ENCODE measurements at regions not wholly inside any gene's neighbourhood (a gene's known extent, or its start where the extent isn't known, plus 50 kb on each side); places are given as distances from the start of the nearest gene placed in this dataset.
"Not testable (repeated sequence)": the region's sequence is repeated elsewhere in the genome, so short reads cannot be mapped to it uniquely, and the experiment has no call there.

DNA sequence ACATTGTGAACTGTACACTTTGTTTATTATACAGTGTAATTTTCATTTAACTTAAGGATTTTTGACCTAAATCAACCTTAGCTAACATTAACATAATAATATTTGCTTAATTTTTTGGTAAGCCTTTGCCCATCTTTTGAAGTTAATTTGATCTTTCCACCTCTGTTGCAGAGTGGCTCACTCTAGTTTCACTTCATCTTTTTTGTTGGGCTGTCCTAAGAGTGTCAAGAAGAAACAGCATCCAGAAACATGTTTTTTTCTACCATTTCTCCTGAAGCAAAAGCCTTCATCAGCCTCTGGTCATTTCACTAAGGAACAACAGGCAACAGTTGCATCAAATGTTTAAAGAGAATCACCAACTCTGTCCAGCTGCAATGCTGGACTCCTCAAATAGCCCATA lies 824.7 kb downstream of the REEP3 start:
- Histone ChIP-seq H3K9me3 (no peaks in the 10 kb centered on the region), H3K4me3 (no peak overlapping the region), H3K4me1 (no peaks in the 10 kb centered on the region), H3K27ac (no peak overlapping the region), H3K36me3 (no peaks in the 10 kb centered on the region), H3K27me3 (no peaks in the 10 kb centered on the region)
- no peak for DNase-seq
- TF ChIP-seq POLR2A (IDR thresholded peaks at IDR 0.05) (no peak), CTCF (IDR thresholded peaks at IDR 0.05) (no peak)

- Histone ChIP-seq H3K9me3 (no peaks in the 10 kb centered on the region), H3K4me3 (no peak overlapping the region), H3K27me3 (no peaks in the 10 kb centered on the region), H3K4me1 (no peaks in the 10 kb centered on the region), H3K27ac (no peak overlapping the region), H3K36me3 (no peaks in the 10 kb centered on the region)
- DNase-seq = no peak
- no peak for TF ChIP-seq CTCF (IDR thresholded peaks at IDR 0.05)
- no peak for TF ChIP-seq POLR2A (IDR thresholded peaks at IDR 0.05)
Observed at GRCh38 chr10:64346389-64346788, 825.2 kb downstream of the REEP3 start.

DNA sequence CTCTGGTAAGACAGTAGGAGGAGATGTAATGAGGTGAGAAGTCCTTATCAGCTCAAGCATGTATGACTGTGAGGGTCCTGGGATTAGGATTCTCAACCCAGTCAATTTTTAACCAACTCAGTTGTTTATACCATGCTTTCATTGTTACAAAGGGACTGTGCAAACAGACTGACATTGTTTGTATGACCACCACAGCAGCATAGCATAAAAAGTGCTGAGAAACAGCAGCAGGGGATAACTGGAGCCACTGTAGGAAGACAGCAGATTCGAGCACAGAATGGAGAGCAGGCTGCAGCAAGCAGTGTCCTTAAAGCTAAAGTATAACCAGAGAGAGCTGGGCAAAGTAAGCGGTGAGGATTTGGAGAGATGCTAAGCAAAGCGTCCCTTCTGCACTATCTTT lies 829.5 kb downstream of the REEP3 start:
- H3K4me3 ChIP-seq = no peak overlapping the region
- no peak for DNase-seq
- H3K36me3 ChIP-seq = no peaks in the 10 kb centered on the region
- no peak overlapping the region for H3K27ac ChIP-seq
- no peaks in the 10 kb centered on the region for H3K4me1 ChIP-seq
- no peaks in the 10 kb centered on the region for H3K27me3 ChIP-seq
- no peak for TF ChIP-seq POLR2A (IDR thresholded peaks at IDR 0.05)
- TF ChIP-seq CTCF (IDR thresholded peaks at IDR 0.05) = no peak
- no peaks in the 10 kb centered on the region for H3K9me3 ChIP-seq

GRCh38 chr10:64358907-64359306 lies 837.7 kb downstream of the REEP3 start:
- Histone ChIP-seq H3K4me1 (no peaks in the 10 kb centered on the region), H3K27me3 (no peaks in the 10 kb centered on the region), H3K4me3 (no peak overlapping the region), H3K27ac (no peak overlapping the region), H3K36me3 (no peaks in the 10 kb centered on the region), H3K9me3 (no peaks in the 10 kb centered on the region)
- DNase-seq = no peak
- TF ChIP-seq CTCF (IDR thresholded peaks at IDR 0.05) = no peak
- no peak for TF ChIP-seq POLR2A (IDR thresholded peaks at IDR 0.05)

- H3K36me3 ChIP-seq, H3K4me3 ChIP-seq, H3K27ac ChIP-seq, H3K4me1 ChIP-seq, DNase-seq, H3K27me3 ChIP-seq, H3K9me3 ChIP-seq: not testable (repeated sequence)
Observed at GRCh38 chr10:64360240-64360639, 839.0 kb downstream of the REEP3 start.

- no peaks in the 10 kb centered on the region for H3K27me3 ChIP-seq
- no peaks in the 10 kb centered on the region for H3K4me1 ChIP-seq
- no peaks in the 10 kb centered on the region for H3K9me3 ChIP-seq
- H3K4me3 ChIP-seq = no peak overlapping the region
- TF ChIP-seq POLR2A (IDR thresholded peaks at IDR 0.05) (no peak), CTCF (IDR thresholded peaks at IDR 0.05) (no peak)
- H3K27ac ChIP-seq = no peak overlapping the region
- DNase-seq = no peak
- no peaks in the 10 kb centered on the region for H3K36me3 ChIP-seq
Observed at GRCh38 chr10:64363687-64364086, 842.5 kb downstream of the REEP3 start.

Data from Peyer's patch (tissue), 4 donors.